Stimulated activated CD4-positive, alpha-beta T cell treated with anti-CD3 and anti-CD28 coated beads, TNF-alpha, amount 100 ng/mL, for 1 hour (primary cell): ENCODE measurements at regions not wholly inside any gene's neighbourhood (a gene's known extent, or its start where the extent isn't known, plus 50 kb on each side); places are given as distances from the start of the nearest gene placed in this dataset.
"Not testable (repeated sequence)": the region's sequence is repeated elsewhere in the genome, so short reads cannot be mapped to it uniquely, and the experiment has no call there.

Experiments
- DNase-seq, 3 donors: peaks; one replicate each; pipeline ENCODE4 v3.0.0-alpha.2; 2020; ENCODE audit warnings: low read depth in 3 of 3, low spot score in 1 of 3

DNA sequence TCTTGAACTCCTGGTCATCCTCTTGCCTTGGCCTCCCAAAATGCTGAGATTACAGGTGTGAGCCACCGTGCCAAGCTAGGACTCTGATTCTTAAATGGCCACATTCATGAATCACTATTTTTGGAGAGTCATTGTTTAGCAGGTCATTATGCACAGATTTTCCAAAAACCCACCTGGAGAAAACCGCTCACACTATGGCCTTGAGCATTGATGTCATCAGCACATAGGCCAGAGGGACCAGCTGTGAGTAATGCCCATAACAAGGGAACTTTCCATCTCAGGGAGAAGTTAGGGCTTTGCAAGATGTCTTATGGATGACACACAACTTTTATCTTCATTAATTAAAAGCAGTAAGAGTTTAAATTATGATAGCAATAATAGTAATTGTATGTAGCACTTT is 86.4 kb upstream of the KIF5B start:
- no peak for DNase-seq

- DNase-seq: no peak
These were observed 85.0 kb upstream of the KIF5B start for GRCh38 chr10:32141018-32141807.

GRCh38 chr10:32140403-32140802 is 84.2 kb upstream of the KIF5B start:
- DNase-seq: no peak

- no peak for DNase-seq
These were observed 83.2 kb upstream of the KIF5B start for GRCh38 chr10:32139223-32140073.

GRCh38 chr10:32136927-32137326 is 80.7 kb upstream of the KIF5B start:
- not testable (repeated sequence) for DNase-seq

DNA sequence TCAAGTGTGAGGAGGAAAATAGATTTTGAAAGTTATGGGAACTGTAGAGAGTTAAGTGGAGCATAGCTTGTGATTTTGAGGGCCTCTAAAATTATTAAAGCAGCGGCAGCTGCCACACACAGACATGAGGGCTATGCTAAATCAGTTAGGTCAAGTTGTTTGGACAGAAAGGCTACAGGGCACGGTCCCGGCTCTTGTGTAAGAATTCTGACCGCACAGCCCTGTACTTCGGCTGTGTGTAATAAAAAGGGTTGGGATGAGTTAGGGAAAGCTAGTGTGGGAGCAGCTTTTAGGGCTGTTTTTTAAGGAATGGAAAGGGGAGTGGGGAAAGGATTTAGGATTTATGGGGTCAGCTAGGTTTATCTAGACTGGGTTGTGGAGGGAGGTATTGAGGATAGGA is 79.6 kb upstream of the KIF5B start:
- DNase-seq: not testable (repeated sequence)

DNA sequence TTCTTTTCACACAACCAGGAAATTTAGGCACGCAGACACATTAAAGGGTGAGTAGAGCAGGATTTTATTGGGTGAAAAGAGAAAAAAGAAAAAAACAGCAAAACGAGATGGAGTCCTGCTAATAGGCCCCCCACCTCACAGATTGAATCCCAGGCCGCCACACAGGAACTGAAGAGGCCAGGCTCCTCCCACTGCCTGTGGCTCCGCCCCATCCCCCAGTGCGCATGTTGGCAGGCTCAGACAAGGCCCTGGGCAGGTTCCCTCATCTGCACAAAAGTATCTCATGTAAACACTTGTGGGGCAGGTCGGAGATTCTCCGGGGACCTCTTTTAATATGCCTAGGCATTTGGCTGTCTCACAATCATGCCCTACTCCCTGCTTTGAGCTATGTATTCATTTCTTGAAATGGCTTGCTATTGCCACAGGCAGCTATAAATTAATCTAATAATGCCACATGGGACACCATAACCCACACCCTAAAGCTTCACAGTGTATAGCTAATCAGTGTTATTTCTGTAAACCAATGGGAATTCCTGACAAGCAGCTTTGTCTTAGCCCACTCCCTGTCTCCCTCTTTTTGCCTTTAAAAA is 76.2 kb upstream of the KIF5B start:
- DNase-seq: no peak

DNA sequence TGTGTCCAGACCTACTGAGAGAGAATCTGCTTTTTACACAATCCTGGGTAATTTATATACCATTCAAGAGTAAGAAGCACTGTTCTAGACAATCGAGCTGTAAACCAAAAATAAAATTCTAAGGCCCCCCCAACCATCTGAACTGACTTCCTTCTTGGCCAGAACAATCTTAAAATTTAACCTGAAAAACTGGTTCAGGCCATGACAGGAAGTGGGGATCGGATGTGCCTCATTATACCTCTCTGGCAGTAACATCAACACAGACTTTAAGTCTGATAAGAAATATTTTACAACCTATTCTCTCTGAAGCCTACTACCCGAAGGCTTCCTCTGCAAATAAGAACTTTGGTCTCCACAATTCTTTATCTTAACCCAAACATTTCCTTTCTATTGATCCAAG is 75.2 kb upstream of the KIF5B start:
- no peak for DNase-seq

DNA sequence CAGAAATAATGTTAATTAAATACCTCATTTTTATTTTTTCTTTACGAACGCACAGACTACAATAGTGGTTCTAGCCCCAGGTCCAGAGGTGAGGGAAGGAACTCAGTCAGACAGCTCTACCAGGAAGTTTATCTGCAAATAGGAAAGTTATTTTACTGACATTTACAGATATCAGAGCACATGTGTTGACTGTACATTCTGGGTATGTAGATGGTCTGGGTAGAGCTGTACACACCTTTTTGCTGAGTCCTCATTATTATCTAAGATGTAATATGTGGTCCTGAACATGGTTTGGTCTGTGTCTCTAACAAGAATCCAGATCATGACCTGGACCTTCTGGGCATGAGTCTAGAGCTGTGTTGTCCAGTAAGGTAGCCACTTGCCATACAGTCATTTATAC is 74.6 kb upstream of the KIF5B start:
- DNase-seq: no peak

DNA sequence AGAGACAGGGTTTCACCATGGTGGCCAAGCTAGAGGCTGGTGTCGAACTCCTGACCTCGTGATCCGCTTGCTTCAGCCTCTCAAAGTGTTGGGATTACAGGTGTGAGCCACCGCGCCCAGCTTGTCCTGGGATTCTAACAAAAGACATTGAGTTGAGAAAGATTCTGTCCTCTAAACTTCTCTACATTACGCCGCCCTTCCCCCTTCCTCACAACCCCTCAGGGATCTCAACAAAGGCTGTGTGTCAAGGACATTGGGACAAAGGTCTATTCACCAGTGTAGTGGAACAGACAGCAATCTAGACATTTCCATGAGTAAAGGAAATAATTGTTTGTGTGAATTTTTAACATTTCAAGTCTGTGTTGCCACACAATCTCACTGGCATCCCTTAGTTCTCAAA is 68.8 kb upstream of the KIF5B start:
- no peak for DNase-seq

DNA sequence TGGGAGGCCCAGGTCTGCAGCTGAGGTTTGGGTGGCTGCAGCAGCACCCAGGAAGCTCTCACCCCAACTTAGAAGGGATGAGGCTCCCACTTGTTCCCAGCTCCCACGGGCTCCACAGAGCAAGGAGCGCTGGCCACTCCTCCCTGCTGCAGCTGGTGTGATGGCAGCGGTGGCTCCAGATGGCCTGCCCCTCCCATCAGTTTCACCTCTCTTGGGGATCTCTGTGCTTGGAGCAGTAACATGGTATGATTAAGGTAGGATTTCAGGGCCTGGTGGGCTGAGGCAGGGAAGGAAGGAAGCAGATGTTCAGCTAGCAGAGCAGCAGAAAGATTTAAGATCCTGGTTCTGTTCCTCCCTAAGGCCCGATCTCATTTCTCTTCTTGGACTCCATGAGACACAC is 66.8 kb upstream of the KIF5B start:
- DNase-seq: no peak

- DNase-seq: no peak
These were observed 65.4 kb upstream of the KIF5B start for GRCh38 chr10:32121648-32122047.

- DNase-seq: no peak
These were observed 63.9 kb upstream of the KIF5B start for GRCh38 chr10:32120147-32120546.

- no peak for DNase-seq
These were observed 58.3 kb upstream of the KIF5B start for GRCh38 chr10:32114508-32114907.

GRCh38 chr10:32112055-32112454 is 55.8 kb upstream of the KIF5B start:
- no peak for DNase-seq

DNA sequence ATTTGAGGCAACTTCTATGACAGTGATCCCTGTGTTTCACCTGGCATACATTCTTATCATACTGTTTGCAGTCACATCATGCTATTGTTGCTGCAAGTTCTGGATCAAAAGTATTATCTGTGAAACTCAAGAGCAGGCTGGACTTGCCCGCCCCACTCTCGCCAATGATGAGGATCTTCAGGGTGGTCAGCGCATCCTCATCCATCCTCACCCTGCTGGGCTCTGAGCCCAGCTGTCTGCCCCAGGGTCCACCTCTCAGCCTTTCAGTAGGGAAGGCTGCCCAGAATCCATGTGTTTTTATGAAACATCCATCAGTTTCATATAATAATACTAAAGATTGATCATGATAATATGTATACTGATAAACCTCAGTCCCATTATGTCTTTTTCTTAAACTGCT is 55.4 kb upstream of the KIF5B start:
- DNase-seq: no peak

GRCh38 chr10:32110790-32111189 is 54.6 kb upstream of the KIF5B start:
- no peak for DNase-seq

DNA sequence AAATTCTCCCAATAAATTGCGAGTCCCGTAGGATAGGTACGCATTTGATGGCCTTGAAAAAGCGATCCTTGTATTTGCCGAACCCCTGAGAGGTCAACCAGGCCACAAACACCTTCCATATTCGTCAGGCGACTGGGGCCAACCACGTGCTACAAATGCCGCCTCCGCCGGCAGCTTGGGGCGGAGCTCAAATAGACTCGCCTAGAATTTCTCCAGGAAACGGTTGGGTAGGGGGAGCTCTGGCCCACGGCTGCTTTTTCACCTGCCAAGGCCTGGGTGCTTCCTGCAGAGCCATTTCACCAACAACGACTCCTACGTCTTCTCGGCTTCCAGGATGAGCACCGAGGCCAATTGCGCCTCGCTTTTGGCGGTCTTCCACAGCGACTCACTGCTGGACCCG is 53.4 kb upstream of the KIF5B start:
- DNase-seq: no peak
